ENCODE measurements at regions not wholly inside any gene's neighbourhood (a gene's known extent, or its start where the extent isn't known, plus 50 kb on each side); places are given as distances from the start of the nearest gene placed in this dataset.

DNA sequence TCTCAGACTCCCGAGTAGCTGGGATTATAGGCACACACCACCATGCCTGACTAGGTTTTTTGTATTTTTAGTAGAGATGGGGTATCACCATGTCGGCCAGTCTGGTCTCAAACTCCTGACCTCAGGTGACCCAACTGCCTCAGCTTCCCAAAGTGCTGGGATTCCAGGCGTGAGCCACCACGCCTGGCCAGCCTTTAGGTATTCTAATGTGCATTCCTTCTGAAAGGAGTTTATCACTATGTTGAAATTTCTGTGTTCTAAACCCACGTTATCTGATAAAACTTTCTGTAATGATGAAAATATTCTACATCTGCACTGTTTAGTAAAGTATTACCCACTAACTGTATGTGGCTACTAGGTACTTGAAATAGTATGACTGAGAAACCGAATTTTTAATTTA, 110.6 kb upstream of the IMMP2L start:
- TF ChIP-seq EZH2 (IDR thresholded peaks at IDR 0.05; ENCODE audit: borderline replicate concordance, insufficient read depth, low read length, poor library complexity, severe bottlenecking) (no peak), CTCF (IDR thresholded peaks at IDR 0.05; ENCODE audit: poor library complexity, severe bottlenecking) (no peak), EP300 (conservative IDR thresholded peaks at IDR 0.05; ENCODE audit: poor library complexity, severe bottlenecking) (no peak), RAD21 (conservative IDR thresholded peaks at IDR 0.05) (no peak), TAF1 (IDR thresholded peaks at IDR 0.05; ENCODE audit: low read depth) (no peak), POLR2AphosphoS5 (IDR thresholded peaks at IDR 0.05) (no peak), MXI1 (conservative IDR thresholded peaks at IDR 0.05; ENCODE audit: poor library complexity, severe bottlenecking) (no peak), SMC3 (conservative IDR thresholded peaks at IDR 0.05; ENCODE audit: poor library complexity) (no peak)
- TF ChIP-seq, protein P1, sequence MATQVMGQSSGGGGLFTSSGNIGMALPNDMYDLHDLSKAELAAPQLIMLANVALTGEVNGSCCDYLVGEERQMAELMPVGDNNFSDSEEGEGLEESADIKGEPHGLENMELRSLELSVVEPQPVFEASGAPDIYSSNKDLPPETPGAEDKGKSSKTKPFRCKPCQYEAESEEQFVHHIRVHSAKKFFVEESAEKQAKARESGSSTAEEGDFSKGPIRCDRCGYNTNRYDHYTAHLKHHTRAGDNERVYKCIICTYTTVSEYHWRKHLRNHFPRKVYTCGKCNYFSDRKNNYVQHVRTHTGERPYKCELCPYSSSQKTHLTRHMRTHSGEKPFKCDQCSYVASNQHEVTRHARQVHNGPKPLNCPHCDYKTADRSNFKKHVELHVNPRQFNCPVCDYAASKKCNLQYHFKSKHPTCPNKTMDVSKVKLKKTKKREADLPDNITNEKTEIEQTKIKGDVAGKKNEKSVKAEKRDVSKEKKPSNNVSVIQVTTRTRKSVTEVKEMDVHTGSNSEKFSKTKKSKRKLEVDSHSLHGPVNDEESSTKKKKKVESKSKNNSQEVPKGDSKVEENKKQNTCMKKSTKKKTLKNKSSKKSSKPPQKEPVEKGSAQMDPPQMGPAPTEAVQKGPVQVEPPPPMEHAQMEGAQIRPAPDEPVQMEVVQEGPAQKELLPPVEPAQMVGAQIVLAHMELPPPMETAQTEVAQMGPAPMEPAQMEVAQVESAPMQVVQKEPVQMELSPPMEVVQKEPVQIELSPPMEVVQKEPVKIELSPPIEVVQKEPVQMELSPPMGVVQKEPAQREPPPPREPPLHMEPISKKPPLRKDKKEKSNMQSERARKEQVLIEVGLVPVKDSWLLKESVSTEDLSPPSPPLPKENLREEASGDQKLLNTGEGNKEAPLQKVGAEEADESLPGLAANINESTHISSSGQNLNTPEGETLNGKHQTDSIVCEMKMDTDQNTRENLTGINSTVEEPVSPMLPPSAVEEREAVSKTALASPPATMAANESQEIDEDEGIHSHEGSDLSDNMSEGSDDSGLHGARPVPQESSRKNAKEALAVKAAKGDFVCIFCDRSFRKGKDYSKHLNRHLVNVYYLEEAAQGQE (IDR thresholded peaks at IDR 0.05; ENCODE audit: borderline replicate concordance): no peak
